OCI-LY1 (cell line): ENCODE measurements at regions not wholly inside any gene's neighbourhood (a gene's known extent, or its start where the extent isn't known, plus 50 kb on each side); places are given as distances from the start of the nearest gene placed in this dataset.

ENCODE experiments used
- H2AFZ ChIP-seq: fragments of 200-600 bp; sonication (generic), shearing (Covaris generic); 2 replicates; pipeline ENCODE4 v1.6.0; 2014; ENCODE audit warnings: antibody characterized with exemption, mild to moderate bottlenecking, low read length
- H3F3A ChIP-seq: fragments of 200-600 bp; sonication (generic), shearing (Covaris generic); 2 replicates; pipeline ENCODE4 v1.6.0; 2014; ENCODE audit warnings: mild to moderate bottlenecking, antibody characterized with exemption, low read length, moderate library complexity; ENCODE audit not compliant: insufficient read depth
- H3K27ac ChIP-seq: fragments of 200-600 bp; sonication (generic); 2 replicates; pipeline ENCODE4 v1.5.1; 2014; ENCODE audit warnings: low read length, mixed run types, mild to moderate bottlenecking, low read depth; ENCODE audit not compliant: poor library complexity, severe bottlenecking
- H3K27me3 ChIP-seq: fragments of 200-600 bp; sonication (generic); 2 replicates; pipeline ENCODE4 v1.6.0; 2014; ENCODE audit warnings: antibody characterized with exemption, mild to moderate bottlenecking, low read length, moderate library complexity; ENCODE audit not compliant: insufficient read depth
- H3K36me3 ChIP-seq: fragments of 200-600 bp; sonication (generic); 2 replicates; pipeline ENCODE4 v1.6.1; 2014; ENCODE audit warnings: mild to moderate bottlenecking, antibody characterized with exemption, low read length, moderate library complexity, mixed read lengths; ENCODE audit not compliant: insufficient read depth
- H3K4me1 ChIP-seq: fragments of 200-600 bp; sonication (generic); 2 replicates; pipeline ENCODE4 v1.5.1; 2014; ENCODE audit warnings: mild to moderate bottlenecking, low read length, moderate library complexity; ENCODE audit not compliant: insufficient read depth, severe bottlenecking
- H3K4me2 ChIP-seq: fragments of 200-600 bp; sonication (generic), shearing (Covaris generic); 2 replicates; pipeline ENCODE4 v1.6.1; 2014; ENCODE audit warnings: low read length
- H3K4me3 ChIP-seq: fragments of 200-600 bp; sonication (generic); 2 replicates; pipeline ENCODE4 v1.5.1; 2014; ENCODE audit warnings: low read length, low read depth, mild to moderate bottlenecking, mixed read lengths; ENCODE audit not compliant: poor library complexity, severe bottlenecking
- H3K79me2 ChIP-seq: fragments of 200-600 bp; shearing (Covaris generic); 2 replicates; pipeline ENCODE4 v1.6.1; 2016; ENCODE audit warnings: mixed run types, low read length, mixed read lengths; ENCODE audit not compliant: insufficient read depth
- H3K9ac ChIP-seq: fragments of 200-600 bp; sonication (generic), shearing (Covaris generic); 2 replicates; pipeline ENCODE4 v1.6.1; 2014; ENCODE audit warnings: mild to moderate bottlenecking, low read length, mixed read lengths
- H3K9me2 ChIP-seq: fragments of 200-600 bp; sonication (generic), shearing (Covaris generic); 2 replicates; pipeline ENCODE4 v1.6.1; 2014; ENCODE audit warnings: low read depth, mild to moderate bottlenecking, low read length, mixed read lengths
- H3K9me3 ChIP-seq: fragments of 200-600 bp; shearing (Covaris generic); 2 replicates; pipeline ENCODE4 v1.6.1; 2014; ENCODE audit warnings: low read length, mixed read lengths
- H4K20me1 ChIP-seq: fragments of 200-600 bp; sonication (generic), shearing (Covaris generic); 2 replicates; pipeline ENCODE4 v1.6.0; 2016; ENCODE audit warnings: mild to moderate bottlenecking, low read length; ENCODE audit not compliant: insufficient read depth
- EZH2 ChIP-seq: fragments of 200-600 bp; sonication (generic), shearing (Covaris generic); IDR thresholded peaks from 2 replicates; pipeline ENCODE4 v1.8.0; 2017; ENCODE audit warnings: borderline replicate concordance, mixed run types, mild to moderate bottlenecking, antibody characterized with exemption, low read length, moderate library complexity, mixed read lengths
- TF ChIP-seq, protein P1 (sequence below): fragments of 200-600 bp; sonication (generic), shearing (Covaris generic); IDR thresholded peaks from 2 replicates; pipeline ENCODE4 v1.5.1; 2017; ENCODE audit warnings: mild to moderate bottlenecking, antibody characterized with exemption, low read length, moderate library complexity, mixed read lengths

GRCh38 chr5:74179701-74180100, 460.8 kb downstream of the ENC1 start:
- no peaks in the 10 kb centered on the region for H3F3A ChIP-seq
- H3K4me1 ChIP-seq, result no peaks in the 10 kb centered on the region
- TF ChIP-seq, protein P1, sequence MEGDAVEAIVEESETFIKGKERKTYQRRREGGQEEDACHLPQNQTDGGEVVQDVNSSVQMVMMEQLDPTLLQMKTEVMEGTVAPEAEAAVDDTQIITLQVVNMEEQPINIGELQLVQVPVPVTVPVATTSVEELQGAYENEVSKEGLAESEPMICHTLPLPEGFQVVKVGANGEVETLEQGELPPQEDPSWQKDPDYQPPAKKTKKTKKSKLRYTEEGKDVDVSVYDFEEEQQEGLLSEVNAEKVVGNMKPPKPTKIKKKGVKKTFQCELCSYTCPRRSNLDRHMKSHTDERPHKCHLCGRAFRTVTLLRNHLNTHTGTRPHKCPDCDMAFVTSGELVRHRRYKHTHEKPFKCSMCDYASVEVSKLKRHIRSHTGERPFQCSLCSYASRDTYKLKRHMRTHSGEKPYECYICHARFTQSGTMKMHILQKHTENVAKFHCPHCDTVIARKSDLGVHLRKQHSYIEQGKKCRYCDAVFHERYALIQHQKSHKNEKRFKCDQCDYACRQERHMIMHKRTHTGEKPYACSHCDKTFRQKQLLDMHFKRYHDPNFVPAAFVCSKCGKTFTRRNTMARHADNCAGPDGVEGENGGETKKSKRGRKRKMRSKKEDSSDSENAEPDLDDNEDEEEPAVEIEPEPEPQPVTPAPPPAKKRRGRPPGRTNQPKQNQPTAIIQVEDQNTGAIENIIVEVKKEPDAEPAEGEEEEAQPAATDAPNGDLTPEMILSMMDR, result no peak
- H3K9ac ChIP-seq, result no peak overlapping the region
- no peaks in the 10 kb centered on the region for H3K36me3 ChIP-seq
- H3K27me3 ChIP-seq, result no peaks in the 10 kb centered on the region
- no peaks in the 10 kb centered on the region for H3K9me3 ChIP-seq
- H3K9me2 ChIP-seq, result no peaks in the 10 kb centered on the region
- H4K20me1 ChIP-seq, result no peaks in the 10 kb centered on the region
- no peak overlapping the region for H3K4me3 ChIP-seq
- no peak overlapping the region for H3K4me2 ChIP-seq
- H2AFZ ChIP-seq, result no peak overlapping the region
- H3K79me2 ChIP-seq, result no peaks in the 10 kb centered on the region
- no peak overlapping the region for H3K27ac ChIP-seq

DNA sequence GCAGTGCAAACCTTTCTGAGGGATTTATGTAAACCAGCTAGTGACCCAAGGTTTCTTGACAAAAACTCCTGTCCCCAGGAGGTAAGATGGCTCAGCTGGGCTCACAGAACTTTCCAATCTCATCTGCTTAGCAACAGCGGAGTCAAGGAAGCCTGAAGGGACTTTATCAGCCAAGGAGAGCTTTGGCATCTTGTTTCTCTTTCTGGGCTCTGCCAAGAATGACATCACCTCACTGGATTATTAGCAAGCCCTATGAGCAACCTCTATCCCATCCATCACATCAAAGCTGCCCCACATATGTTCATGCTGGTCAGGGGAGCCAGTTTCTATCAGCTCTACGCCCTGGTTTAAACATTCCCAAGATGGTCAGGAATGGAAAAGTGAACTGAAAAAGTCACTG, 461.3 kb downstream of the ENC1 start:
- Histone ChIP-seq H3K79me2 (no peaks in the 10 kb centered on the region), H3K4me3 (no peak overlapping the region), H2AFZ (no peak overlapping the region), H3K27me3 (no peaks in the 10 kb centered on the region), H3K9ac (no peak overlapping the region), H3K9me3 (no peaks in the 10 kb centered on the region), H3K36me3 (no peaks in the 10 kb centered on the region), H3K4me1 (no peaks in the 10 kb centered on the region), H3F3A (no peaks in the 10 kb centered on the region), H4K20me1 (no peaks in the 10 kb centered on the region), H3K4me2 (no peak overlapping the region), H3K27ac (no peak overlapping the region), H3K9me2 (no peaks in the 10 kb centered on the region)
- TF ChIP-seq EZH2, result no peak
- TF ChIP-seq, protein P1, result no peak

DNA sequence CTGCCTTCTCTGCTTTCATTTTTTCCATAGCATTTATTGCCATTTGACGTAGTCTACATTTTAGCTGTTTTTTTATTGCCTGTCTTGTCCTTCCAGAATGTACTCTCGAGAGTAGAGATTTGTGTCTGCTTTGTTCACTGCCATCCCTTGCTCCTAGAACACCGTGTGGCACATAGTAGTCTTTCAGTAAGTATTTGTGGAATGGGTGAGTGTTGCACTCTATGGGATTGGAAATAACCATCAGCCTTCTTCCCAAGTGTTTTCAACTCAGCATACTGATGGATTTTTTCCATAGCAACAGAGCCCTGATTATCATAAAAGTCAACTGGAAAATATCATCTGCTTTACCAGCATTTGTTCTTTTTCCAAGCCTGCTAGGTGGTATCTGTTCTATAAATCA, 462.6 kb downstream of the ENC1 start:
- H3K79me2 ChIP-seq, result no peaks in the 10 kb centered on the region
- no peaks in the 10 kb centered on the region for H3K9me2 ChIP-seq
- no peak overlapping the region for H3K4me2 ChIP-seq
- no peaks in the 10 kb centered on the region for H3K27me3 ChIP-seq
- no peak overlapping the region for H2AFZ ChIP-seq
- H4K20me1 ChIP-seq, result no peaks in the 10 kb centered on the region
- no peaks in the 10 kb centered on the region for H3F3A ChIP-seq
- no peaks in the 10 kb centered on the region for H3K9me3 ChIP-seq
- H3K9ac ChIP-seq, result no peak overlapping the region
- no peaks in the 10 kb centered on the region for H3K4me1 ChIP-seq
- no peak for TF ChIP-seq EZH2
- TF ChIP-seq, protein P1, result no peak
- no peak overlapping the region for H3K27ac ChIP-seq
- no peak overlapping the region for H3K4me3 ChIP-seq
- no peaks in the 10 kb centered on the region for H3K36me3 ChIP-seq
